Activated CD8-positive, alpha-beta T cell treated with anti-CD3 and anti-CD28 coated beads for 36 hours (primary cell): ENCODE measurements at regions not wholly inside any gene's neighbourhood (a gene's known extent, or its start where the extent isn't known, plus 50 kb on each side); places are given as distances from the start of the nearest gene placed in this dataset.

ENCODE experiments used
- ATAC-seq: fragments of 200-7000 bp; cut with Tn5 transposase; one replicate; pipeline ENCODE4 v1.10.0; 2021; ENCODE audit warnings: mild to moderate bottlenecking, moderate library complexity
- CTCF ChIA-PET: fragments of 350-600 bp; sonication (Branson Sonifier 250); formaldehyde crosslinking; loops from one replicate; lab custom pipeline; 2021; ENCODE audit warnings: antibody characterized with exemption; lab: Charles Lee
- POLR2A ChIA-PET: fragments of 350-600 bp; sonication (Branson Sonifier 250); formaldehyde crosslinking; loops from one replicate; lab custom pipeline; 2021; ENCODE audit warnings: antibody characterized with exemption; lab: Charles Lee
- DNase-seq: peaks from one replicate; pipeline ENCODE4 v3.0.0-alpha.2; 2020
- H3K27ac Mint-ChIP-seq: one replicate; pipeline ENCODE4 v1.8.0; 2021; ENCODE audit warnings: mild to moderate bottlenecking, mixed read lengths
- H3K27me3 Mint-ChIP-seq: one replicate; pipeline ENCODE4 v1.8.0; 2021; ENCODE audit warnings: mixed read lengths
- H3K36me3 Mint-ChIP-seq: one replicate; pipeline ENCODE4 v1.8.0; 2021; ENCODE audit warnings: low read depth, mixed read lengths
- H3K4me1 Mint-ChIP-seq: one replicate; pipeline ENCODE4 v1.8.0; 2021; ENCODE audit warnings: low read depth, mixed read lengths
- H3K4me3 Mint-ChIP-seq: one replicate; pipeline ENCODE4 v1.8.0; 2021; ENCODE audit warnings: mild to moderate bottlenecking, moderate library complexity, mixed read lengths
- H3K9me3 Mint-ChIP-seq: one replicate; pipeline ENCODE4 v1.8.0; 2021; ENCODE audit warnings: mixed read lengths
- CTCF ChIP-seq: fragments of 200-600 bp; IDR thresholded peaks from one replicate; pipeline ENCODE4 v1.8.0; 2022; ENCODE audit warnings: antibody characterized with exemption, mild to moderate bottlenecking
- intact Hi-C: fragments of 100-400 bp; cut with micrococcal nuclease; formaldehyde crosslinking; loops from one replicate; pipeline ENCODE4 v1.10.0; 2022

DNA sequence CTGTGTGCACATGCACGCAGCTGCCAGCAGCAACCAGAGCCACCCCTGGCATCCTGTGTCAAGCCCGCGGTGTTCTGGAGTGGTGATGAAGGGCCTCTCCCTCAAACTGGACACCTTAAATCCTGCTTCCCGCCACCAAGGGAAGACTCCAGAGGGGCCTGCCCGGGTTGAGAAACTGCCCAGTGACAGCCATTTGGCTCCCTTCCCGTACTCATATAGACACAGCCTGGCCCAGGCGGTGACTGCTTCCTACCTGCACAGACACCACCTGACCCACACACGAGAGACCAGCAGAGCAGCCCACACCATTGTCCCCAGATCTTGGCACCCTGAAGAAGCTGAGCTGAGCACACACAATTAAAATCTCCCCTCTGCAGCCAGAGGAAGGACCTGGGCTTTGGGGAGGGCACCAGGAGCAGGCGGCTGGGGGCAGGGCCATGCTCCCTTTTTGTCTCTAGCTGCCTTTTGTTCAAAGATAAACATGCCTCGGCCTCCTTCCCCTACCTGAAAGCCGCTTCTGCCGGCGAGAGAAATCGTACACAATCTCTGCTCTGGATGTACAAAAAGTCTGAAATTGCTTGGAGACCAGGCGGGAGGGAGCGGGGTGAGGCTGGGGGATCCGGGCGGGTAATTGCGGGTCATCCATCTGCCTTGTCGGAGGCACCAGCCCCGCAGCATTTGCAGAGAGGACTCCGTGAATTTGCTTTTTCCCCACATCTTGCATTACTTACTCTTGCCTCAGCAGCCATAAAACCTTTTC is 78.4 kb downstream of the TSPAN17 start:
- peaks cover 32% of the 10 kb centered on the region for H3K27me3 Mint-ChIP-seq
- no peak overlapping the region for H3K27ac Mint-ChIP-seq
- CTCF ChIA-PET = no interaction called here
- H3K4me3 Mint-ChIP-seq = no peak overlapping the region
- H3K4me1 Mint-ChIP-seq = peaks cover 3% of the 10 kb centered on the region
- POLR2A ChIA-PET = interaction anchor here (0.6 kb wide), 1 partner anchor 1883 kb away, joined by 3 read pairs; no protein-coding TSS in a partner anchor
- intact Hi-C loops = no loop called here
- H3K36me3 Mint-ChIP-seq = no peaks in the 10 kb centered on the region
- no peaks in the 10 kb centered on the region for H3K9me3 Mint-ChIP-seq
- no peak for ATAC-seq
- no peak for TF ChIP-seq CTCF
- DNase-seq = no peak

GRCh38 chr5:176726746-176727527 is 79.7 kb downstream of the TSPAN17 start:
- TF ChIP-seq CTCF = no peak
- Mint-ChIP-seq H3K36me3 (no peaks in the 10 kb centered on the region), H3K4me1 (peaks cover 3% of the 10 kb centered on the region), H3K4me3 (no peak overlapping the region), H3K9me3 (peaks cover 2% of the 10 kb centered on the region), H3K27ac (no peak overlapping the region), H3K27me3 (peaks cover 29% of the 10 kb centered on the region)
- DNase-seq (no peak), ATAC-seq (no peak)
- CTCF ChIA-PET = no interaction called here
- intact Hi-C loops = no loop called here
- POLR2A ChIA-PET = no interaction called here

- Mint-ChIP-seq H3K27ac (no peak overlapping the region), H3K4me3 (no peak overlapping the region), H3K9me3 (peaks cover 2% of the 10 kb centered on the region), H3K4me1 (peaks cover 3% of the 10 kb centered on the region), H3K27me3 (peaks cover 32% of the 10 kb centered on the region), H3K36me3 (no peaks in the 10 kb centered on the region)
- ATAC-seq (no peak), DNase-seq (no peak)
- TF ChIP-seq CTCF = no peak
- intact Hi-C loops = no loop called here
- ChIA-PET POLR2A (no interaction called here), CTCF (no interaction called here)
Observed at GRCh38 chr5:176727528-176727900, 80.2 kb downstream of the TSPAN17 start.

GRCh38 chr5:176727983-176728675 is 80.8 kb downstream of the TSPAN17 start:
- Mint-ChIP-seq H3K4me1 (peaks cover 3% of the 10 kb centered on the region), H3K36me3 (no peaks in the 10 kb centered on the region), H3K9me3 (peaks cover 2% of the 10 kb centered on the region), H3K4me3 (no peak overlapping the region), H3K27ac (no peak overlapping the region), H3K27me3 (peaks cover 28% of the 10 kb centered on the region)
- no peak for TF ChIP-seq CTCF
- DNase-seq = no peak
- intact Hi-C loops = no loop called here
- ATAC-seq = no peak
- CTCF ChIA-PET = no interaction called here
- POLR2A ChIA-PET = no interaction called here
